ENCODE measurements at regions not wholly inside any gene's neighbourhood (a gene's known extent, or its start where the extent isn't known, plus 50 kb on each side); places are given as distances from the start of the nearest gene placed in this dataset.

DNA sequence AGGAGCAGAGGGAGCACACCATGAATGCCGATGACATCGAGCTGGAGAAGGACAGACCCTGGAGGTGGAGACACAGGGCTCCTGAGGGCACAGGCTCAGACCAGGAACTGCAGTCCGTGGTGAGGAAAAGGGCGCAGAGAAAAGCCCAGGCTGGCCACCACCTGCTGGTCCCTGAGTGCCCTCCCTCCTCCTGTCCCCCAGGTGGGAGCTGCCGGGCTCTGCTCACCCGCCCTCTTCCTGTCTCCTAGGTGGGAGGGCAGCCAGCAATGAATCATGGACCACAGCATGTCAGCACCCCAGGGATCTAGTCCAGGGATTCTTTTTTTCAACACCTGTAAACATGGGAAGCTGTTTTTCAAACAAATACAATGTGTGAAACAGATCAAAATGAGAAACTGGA, 94.6 kb upstream of the ARHGEF7 start:
- H3K36me3 ChIP-seq (ENCODE audit: control insufficient read depth in 3 of 3, insufficient read depth in 2 of 3, low read depth in 1 of 3, low read length in 3 of 3), result no peaks in the 10 kb centered on the region
- FAIRE-seq (no peak), DNase-seq (no peak)
- no peaks in the 10 kb centered on the region for H3K27me3 ChIP-seq (ENCODE audit: control insufficient read depth in 3 of 3, insufficient read depth in 3 of 3, low read length in 3 of 3)
- H3K4me3 ChIP-seq (ENCODE audit: low read depth in 1 of 3, low read length in 3 of 3), result no peak overlapping the region
- WGBS, 3 donors, result 83 to 94% (median 86%) methylated on average over 6 of the region's 6 CpGs
- no peak overlapping the region for H3K27ac ChIP-seq (ENCODE audit: low read depth in 1 of 3, low read length in 2 of 3)
- H3K4me1 ChIP-seq (ENCODE audit: control insufficient read depth in 3 of 3, insufficient read depth in 2 of 3, low read depth in 1 of 3, low read length in 2 of 3), result no peaks in the 10 kb centered on the region
- peaks cover 0 to 8% of the 10 kb centered on the region in 2 donors for H3K9me3 ChIP-seq (ENCODE audit: control insufficient read depth in 2 of 2, insufficient read depth in 1 of 2, low read depth in 1 of 2, low read length in 1 of 2)

DNA sequence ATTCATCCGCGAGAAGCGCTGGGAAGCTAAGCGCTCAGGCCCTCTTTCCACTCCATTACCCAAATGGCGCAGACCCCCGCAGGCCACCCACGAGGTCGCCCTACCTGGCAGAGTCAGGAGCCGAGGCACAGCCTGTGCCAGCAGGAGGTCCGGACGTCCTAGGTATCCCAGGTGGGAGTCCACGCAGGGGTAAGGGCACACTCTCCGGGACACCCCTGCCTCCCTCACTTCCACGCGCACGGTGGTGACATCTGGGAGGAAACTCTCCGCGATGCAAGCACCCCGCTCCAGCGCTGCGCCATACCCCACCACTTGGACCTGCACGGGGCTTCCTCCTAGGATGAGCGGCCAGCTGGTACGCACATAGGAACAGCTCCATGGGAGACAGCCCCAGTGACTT, 95.1 kb upstream of the ARHGEF7 start:
- H3K27me3 ChIP-seq (ENCODE audit: control insufficient read depth in 3 of 3, insufficient read depth in 3 of 3, low read length in 3 of 3), result no peaks in the 10 kb centered on the region
- no peak overlapping the region for H3K4me3 ChIP-seq (ENCODE audit: low read depth in 1 of 3, low read length in 3 of 3)
- no peaks in the 10 kb centered on the region for H3K4me1 ChIP-seq (ENCODE audit: control insufficient read depth in 3 of 3, insufficient read depth in 2 of 3, low read depth in 1 of 3, low read length in 2 of 3)
- peaks cover 0 to 8% of the 10 kb centered on the region in 2 donors for H3K9me3 ChIP-seq (ENCODE audit: control insufficient read depth in 2 of 2, insufficient read depth in 1 of 2, low read depth in 1 of 2, low read length in 1 of 2)
- no peak overlapping the region for H3K27ac ChIP-seq (ENCODE audit: low read depth in 1 of 3, low read length in 2 of 3)
- 92 to 96% (median 94%) methylated on average over 24 of the region's 24 CpGs for WGBS, 3 donors
- no peak for DNase-seq
- no peak for FAIRE-seq
- no peaks in the 10 kb centered on the region for H3K36me3 ChIP-seq (ENCODE audit: control insufficient read depth in 3 of 3, insufficient read depth in 2 of 3, low read depth in 1 of 3, low read length in 3 of 3)

DNA sequence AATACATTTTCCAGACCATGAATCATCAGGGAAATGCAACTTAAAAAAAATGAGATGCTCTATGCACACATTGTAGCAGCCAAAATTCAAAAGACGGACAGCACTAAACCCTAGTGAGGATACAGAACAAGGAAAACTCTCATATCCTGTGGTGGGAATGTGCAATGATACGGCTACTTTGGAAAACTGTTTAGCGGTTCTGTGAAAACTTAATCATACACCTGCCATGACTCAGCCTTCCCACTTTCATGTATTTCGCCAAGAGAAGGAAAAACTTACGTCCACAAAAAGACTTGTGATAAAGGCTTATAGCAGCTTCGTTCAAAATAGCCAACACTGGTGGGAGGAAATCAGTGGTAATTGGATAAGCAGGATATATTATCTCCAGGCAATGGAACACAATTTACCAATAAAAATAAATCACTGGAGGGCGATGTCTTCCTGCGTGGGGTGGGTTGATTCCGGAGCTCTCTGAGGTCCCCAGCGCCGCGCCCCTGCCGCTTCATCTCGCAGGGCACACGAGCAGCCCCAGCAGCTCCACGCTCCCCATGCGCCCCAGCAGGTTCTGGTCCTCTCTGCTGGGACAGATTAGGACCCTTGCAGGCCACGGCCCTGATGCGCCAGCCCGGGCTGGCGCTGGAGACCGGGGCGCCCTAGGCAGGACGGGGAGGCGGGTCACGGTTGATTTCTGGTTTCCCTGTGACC, 97.2 kb upstream of the ARHGEF7 start:
- Histone ChIP-seq H3K27ac (ENCODE audit: low read depth in 1 of 3, low read length in 2 of 3) (no peak overlapping the region), H3K9me3 (ENCODE audit: control insufficient read depth in 2 of 2, insufficient read depth in 1 of 2, low read depth in 1 of 2, low read length in 1 of 2) (peaks cover 0 to 8% of the 10 kb centered on the region in 2 donors), H3K27me3 (ENCODE audit: control insufficient read depth in 3 of 3, insufficient read depth in 3 of 3, low read length in 3 of 3) (no peaks in the 10 kb centered on the region), H3K4me1 (ENCODE audit: control insufficient read depth in 3 of 3, insufficient read depth in 2 of 3, low read depth in 1 of 3, low read length in 2 of 3) (no peaks in the 10 kb centered on the region), H3K4me3 (ENCODE audit: low read depth in 1 of 3, low read length in 3 of 3) (no peak overlapping the region), H3K36me3 (ENCODE audit: control insufficient read depth in 3 of 3, insufficient read depth in 2 of 3, low read depth in 1 of 3, low read length in 3 of 3) (no peaks in the 10 kb centered on the region)
- DNase-seq, result no peak
- WGBS, 3 donors, result 90 to 91% (median 90%) methylated on average over 26 of the region's 26 CpGs
- no peak for FAIRE-seq

DNA sequence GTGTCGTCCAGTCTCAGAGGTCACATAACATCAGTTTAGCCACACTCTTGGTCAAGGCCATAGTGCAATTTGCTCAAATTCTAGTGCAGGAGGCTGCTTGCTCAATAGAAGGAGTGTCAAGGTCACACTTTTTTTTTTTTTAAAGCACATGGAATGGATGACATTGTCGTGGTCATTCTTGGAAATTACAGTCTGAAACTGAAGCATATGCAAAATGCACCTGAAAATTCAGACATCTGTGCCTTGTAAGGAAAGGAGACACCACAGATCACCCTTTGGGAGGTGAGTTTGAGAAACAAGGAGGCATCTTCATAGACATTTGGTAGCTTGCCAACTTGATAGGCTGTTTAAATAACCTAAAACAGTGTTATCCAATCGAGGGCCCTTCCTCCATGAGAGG, 98.3 kb upstream of the ANKRD10 start:
- no peak for DNase-seq
- FAIRE-seq, result no peak

DNA sequence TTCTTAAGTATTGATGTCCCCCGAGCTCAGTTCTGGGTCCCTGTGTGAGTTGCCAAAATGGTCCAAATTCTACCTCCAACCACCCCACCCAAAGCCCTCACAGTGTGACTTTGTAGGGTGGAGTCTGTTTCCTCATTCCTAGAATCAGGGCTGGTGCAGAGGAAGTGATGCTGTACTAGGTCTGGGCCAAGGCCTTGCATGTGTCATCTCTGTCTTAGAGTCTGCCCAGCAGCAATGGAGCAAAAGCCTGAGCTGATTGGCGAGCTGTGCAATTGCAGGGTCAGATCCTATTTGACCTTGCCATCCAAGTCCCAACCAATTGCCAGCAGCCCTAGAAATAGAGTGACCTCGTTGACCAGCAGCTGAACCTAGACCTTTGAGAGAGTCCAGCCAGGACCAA, 97.0 kb upstream of the ANKRD10 start:
- DNase-seq, result no peak
- no peak overlapping the region for H3K27ac ChIP-seq (ENCODE audit: low read depth in 1 of 3, low read length in 2 of 3)
- FAIRE-seq, result no peak
- no peaks in the 10 kb centered on the region for H3K27me3 ChIP-seq (ENCODE audit: control insufficient read depth in 3 of 3, insufficient read depth in 3 of 3, low read length in 3 of 3)
- H3K4me3 ChIP-seq (ENCODE audit: low read depth in 1 of 3, low read length in 3 of 3), result no peak overlapping the region
- H3K36me3 ChIP-seq (ENCODE audit: control insufficient read depth in 3 of 3, insufficient read depth in 2 of 3, low read depth in 1 of 3, low read length in 3 of 3), result no peaks in the 10 kb centered on the region
- H3K4me1 ChIP-seq (ENCODE audit: control insufficient read depth in 3 of 3, insufficient read depth in 2 of 3, low read depth in 1 of 3, low read length in 2 of 3), result no peaks in the 10 kb centered on the region
- WGBS, 3 donors, result 58 to 81% (median 66%) methylated on average over 3 of the region's 3 CpGs
- H3K9me3 ChIP-seq (ENCODE audit: control insufficient read depth in 2 of 2, insufficient read depth in 1 of 2, low read depth in 1 of 2, low read length in 1 of 2), result no peaks in the 10 kb centered on the region

More for the DNA sequence above, 98.3 kb upstream of the ANKRD10 start:
- 44 to 58% (median 44%) methylated on average over 3 of the region's 3 CpGs for WGBS, 3 donors
- Histone ChIP-seq H3K27me3 (ENCODE audit: control insufficient read depth in 3 of 3, insufficient read depth in 3 of 3, low read length in 3 of 3) (no peaks in the 10 kb centered on the region), H3K4me3 (ENCODE audit: low read depth in 1 of 3, low read length in 3 of 3) (no peak overlapping the region), H3K27ac (ENCODE audit: low read depth in 1 of 3, low read length in 2 of 3) (no peak overlapping the region), H3K9me3 (ENCODE audit: control insufficient read depth in 2 of 2, insufficient read depth in 1 of 2, low read depth in 1 of 2, low read length in 1 of 2) (no peaks in the 10 kb centered on the region), H3K4me1 (ENCODE audit: control insufficient read depth in 3 of 3, insufficient read depth in 2 of 3, low read depth in 1 of 3, low read length in 2 of 3) (no peaks in the 10 kb centered on the region), H3K36me3 (ENCODE audit: control insufficient read depth in 3 of 3, insufficient read depth in 2 of 3, low read depth in 1 of 3, low read length in 3 of 3) (no peaks in the 10 kb centered on the region)

GRCh38 chr13:111008351-111008750, 93.5 kb upstream of the ANKRD10 start:
- H3K36me3 ChIP-seq (ENCODE audit: control insufficient read depth in 3 of 3, insufficient read depth in 2 of 3, low read depth in 1 of 3, low read length in 3 of 3), result no peaks in the 10 kb centered on the region
- H3K4me1 ChIP-seq (ENCODE audit: control insufficient read depth in 3 of 3, insufficient read depth in 2 of 3, low read depth in 1 of 3, low read length in 2 of 3), result no peaks in the 10 kb centered on the region
- no peaks in the 10 kb centered on the region for H3K9me3 ChIP-seq (ENCODE audit: control insufficient read depth in 2 of 2, insufficient read depth in 1 of 2, low read depth in 1 of 2, low read length in 1 of 2)
- H3K27me3 ChIP-seq (ENCODE audit: control insufficient read depth in 3 of 3, insufficient read depth in 3 of 3, low read length in 3 of 3), result peaks cover 0 to 3% (median 0%) of the 10 kb centered on the region in 3 donors
- no peak for DNase-seq
- H3K4me3 ChIP-seq (ENCODE audit: low read depth in 1 of 3, low read length in 3 of 3), result no peak overlapping the region
- no peak for FAIRE-seq
- 53 to 69% (median 54%) methylated on average over 6 of the region's 6 CpGs for WGBS, 3 donors
- no peak overlapping the region for H3K27ac ChIP-seq (ENCODE audit: low read depth in 1 of 3, low read length in 2 of 3)

DNA sequence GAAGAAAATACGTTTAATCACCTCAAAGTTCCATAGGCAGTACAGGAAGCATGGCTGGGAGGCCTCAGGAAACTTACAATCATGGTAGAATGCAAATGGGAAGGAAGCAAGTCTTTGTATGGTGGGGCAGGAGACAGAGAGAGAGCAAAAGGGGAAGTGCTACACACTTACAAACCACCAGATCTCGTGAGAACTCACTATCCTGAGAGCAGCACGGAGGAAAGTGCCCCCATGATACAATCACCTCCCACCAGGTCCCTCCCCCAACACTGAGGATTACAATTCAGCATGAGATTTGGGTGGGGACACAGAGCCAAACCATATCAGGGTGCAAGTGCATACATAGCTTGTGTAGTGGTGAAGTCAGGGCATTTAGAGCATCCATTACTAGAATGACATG, 92.3 kb upstream of the ANKRD10 start:
- no peak for DNase-seq
- Histone ChIP-seq H3K27ac (ENCODE audit: low read depth in 1 of 3, low read length in 2 of 3) (peak overlapping the region in 2 of 3 donors; percentile 63 to 89), H3K4me1 (ENCODE audit: control insufficient read depth in 3 of 3, insufficient read depth in 2 of 3, low read depth in 1 of 3, low read length in 2 of 3) (no peaks in the 10 kb centered on the region), H3K36me3 (ENCODE audit: control insufficient read depth in 3 of 3, insufficient read depth in 2 of 3, low read depth in 1 of 3, low read length in 3 of 3) (no peaks in the 10 kb centered on the region), H3K27me3 (ENCODE audit: control insufficient read depth in 3 of 3, insufficient read depth in 3 of 3, low read length in 3 of 3) (peaks cover 0 to 3% (median 0%) of the 10 kb centered on the region in 3 donors), H3K9me3 (ENCODE audit: control insufficient read depth in 2 of 2, insufficient read depth in 1 of 2, low read depth in 1 of 2, low read length in 1 of 2) (no peaks in the 10 kb centered on the region), H3K4me3 (ENCODE audit: low read depth in 1 of 3, low read length in 3 of 3) (no peak overlapping the region)
- 39 to 54% (median 47%) methylated on average over 3 of the region's 3 CpGs for WGBS, 3 donors
- FAIRE-seq, result no peak

DNA sequence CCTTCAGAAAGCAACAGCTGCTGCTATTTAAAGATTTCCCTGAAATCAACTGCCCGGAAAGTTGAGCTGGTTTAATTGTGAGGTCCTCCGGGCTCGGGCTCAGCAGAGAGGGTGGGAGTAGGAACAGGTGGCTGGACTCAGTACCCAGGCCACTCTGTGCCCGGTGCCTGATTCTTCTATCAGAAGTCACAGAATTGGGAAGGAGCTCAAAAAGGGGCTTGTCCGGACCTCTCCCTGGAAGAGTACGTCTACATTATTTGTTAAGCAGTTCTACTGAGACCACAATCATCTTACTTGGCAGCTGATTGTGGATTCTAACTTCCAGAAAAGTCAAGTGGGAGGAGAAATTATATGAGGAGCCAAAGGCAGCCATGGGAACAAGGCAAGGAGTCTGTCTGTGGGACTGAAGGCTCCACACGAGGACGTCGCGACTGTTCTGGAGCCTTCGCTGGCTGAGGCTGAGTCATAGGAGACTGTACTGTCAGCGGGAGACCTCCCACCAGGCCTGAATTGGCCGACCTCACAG, 91.7 kb upstream of the ANKRD10 start:
- H3K4me3 ChIP-seq (ENCODE audit: low read depth in 1 of 3, low read length in 3 of 3), result no peak overlapping the region
- H3K9me3 ChIP-seq (ENCODE audit: control insufficient read depth in 2 of 2, insufficient read depth in 1 of 2, low read depth in 1 of 2, low read length in 1 of 2), result no peaks in the 10 kb centered on the region
- H3K27me3 ChIP-seq (ENCODE audit: control insufficient read depth in 3 of 3, insufficient read depth in 3 of 3, low read length in 3 of 3), result peaks cover 0 to 3% (median 0%) of the 10 kb centered on the region in 3 donors
- H3K4me1 ChIP-seq (ENCODE audit: control insufficient read depth in 3 of 3, insufficient read depth in 2 of 3, low read depth in 1 of 3, low read length in 2 of 3), result no peaks in the 10 kb centered on the region
- DNase-seq, result peak in 1 of 2 donors; percentile 31
- FAIRE-seq, result no peak
- no peaks in the 10 kb centered on the region for H3K36me3 ChIP-seq (ENCODE audit: control insufficient read depth in 3 of 3, insufficient read depth in 2 of 3, low read depth in 1 of 3, low read length in 3 of 3)
- peak overlapping the region in 2 of 3 donors; percentile 63 to 89 for H3K27ac ChIP-seq (ENCODE audit: low read depth in 1 of 3, low read length in 2 of 3)
- 55 to 75% (median 73%) methylated on average over 13 of the region's 13 CpGs for WGBS, 3 donors
